H9 (cell line): ENCODE measurements at regions not wholly inside any gene's neighbourhood (a gene's known extent, or its start where the extent isn't known, plus 50 kb on each side); places are given as distances from the start of the nearest gene placed in this dataset.

ENCODE experiments used
- DNase-seq: peaks from one replicate; pipeline ENCODE4 v3.0.0-alpha.2; 2017
- H2AFZ ChIP-seq: one replicate; pipeline ENCODE4 v1.6.1; 2013; ENCODE audit warnings: mild to moderate bottlenecking, low read length, control low read depth, moderate library complexity
- H2AK5ac ChIP-seq: 2 replicates; pipeline ENCODE4 v1.6.1; 2013; ENCODE audit warnings: low read length, control low read depth, mixed read lengths; ENCODE audit not compliant: insufficient read length
- H2BK120ac ChIP-seq: one replicate; pipeline ENCODE4 v1.6.1; 2013; ENCODE audit warnings: low read depth, mild to moderate bottlenecking, low read length, control low read depth, inconsistent platforms; ENCODE audit not compliant: poor library complexity, severe bottlenecking
- H2BK12ac ChIP-seq: 2 replicates; pipeline ENCODE4 v1.6.1; 2013; ENCODE audit warnings: low read length, control low read depth, mixed read lengths, low read depth; ENCODE audit not compliant: insufficient read length
- H2BK15ac ChIP-seq: 2 replicates; pipeline ENCODE4 v1.6.1; 2013; ENCODE audit warnings: low read depth, low read length, control low read depth
- H2BK20ac ChIP-seq: one replicate; pipeline ENCODE4 v1.6.1; 2013; ENCODE audit warnings: low read depth, mild to moderate bottlenecking, low read length, control low read depth, inconsistent platforms; ENCODE audit not compliant: poor library complexity, severe bottlenecking
- H2BK5ac ChIP-seq: 2 replicates; pipeline ENCODE4 v1.6.1; 2013; ENCODE audit warnings: low read length, control low read depth, mixed read lengths; ENCODE audit not compliant: insufficient read length
- H3K14ac ChIP-seq: 2 replicates; pipeline ENCODE4 v1.6.1; 2013; ENCODE audit warnings: low read length, control low read depth; ENCODE audit not compliant: insufficient read depth
- H3K18ac ChIP-seq: 2 replicates; pipeline ENCODE4 v1.6.1; 2013; ENCODE audit warnings: low read depth, mild to moderate bottlenecking, mixed read lengths, low read length, control low read depth; ENCODE audit not compliant: insufficient read length
- H3K23ac ChIP-seq: 2 replicates; pipeline ENCODE4 v1.6.1; 2013; ENCODE audit warnings: low read length, control low read depth, mixed read lengths, low read depth; ENCODE audit not compliant: insufficient read length
- H3K23me2 ChIP-seq: 2 replicates; pipeline ENCODE4 v1.6.1; 2013; ENCODE audit warnings: low read depth, mild to moderate bottlenecking, mixed read lengths, low read length, control low read depth; ENCODE audit not compliant: insufficient read length, poor library complexity, severe bottlenecking
- H3K27ac ChIP-seq: 2 replicates; pipeline ENCODE4 v1.5.1; 2013; ENCODE audit warnings: low read length, control low read depth, mixed read lengths, low read depth; ENCODE audit not compliant: insufficient read length
- H3K27me3 ChIP-seq: 2 replicates; pipeline ENCODE4 v1.6.1; 2013; ENCODE audit warnings: low read length, control low read depth, inconsistent platforms; ENCODE audit not compliant: insufficient read depth
- H3K4ac ChIP-seq: 2 replicates; pipeline ENCODE4 v1.6.1; 2013; ENCODE audit warnings: low read depth, mild to moderate bottlenecking, control low read depth, inconsistent platforms, low read length, moderate library complexity
- H3K4me1 ChIP-seq: 2 replicates; pipeline ENCODE4 v1.6.1; 2013; ENCODE audit warnings: low read length, control low read depth, inconsistent platforms; ENCODE audit not compliant: insufficient read depth
- H3K4me2 ChIP-seq: 2 replicates; pipeline ENCODE4 v1.6.1; 2013; ENCODE audit warnings: low read length, control low read depth, mixed read lengths; ENCODE audit not compliant: insufficient read length, insufficient read depth
- H3K56ac ChIP-seq: 2 replicates; pipeline ENCODE4 v1.6.1; 2013; ENCODE audit warnings: low read depth, mild to moderate bottlenecking, mixed read lengths, low read length, control low read depth; ENCODE audit not compliant: insufficient read length
- H3K79me1 ChIP-seq: 2 replicates; pipeline ENCODE4 v1.6.1; 2013; ENCODE audit warnings: low read depth, mild to moderate bottlenecking, moderate library complexity, low read length, control low read depth, inconsistent platforms; ENCODE audit not compliant: insufficient read depth, poor library complexity, severe bottlenecking
- H3K79me2 ChIP-seq: 2 replicates; pipeline ENCODE4 v1.6.1; 2013; ENCODE audit warnings: low read length, control low read depth, inconsistent platforms; ENCODE audit not compliant: insufficient read depth
- H3K9ac ChIP-seq: 2 replicates; pipeline ENCODE4 v1.6.1; 2013; ENCODE audit warnings: low read length, control low read depth, mixed read lengths; ENCODE audit not compliant: insufficient read length; ENCODE audit errors: extremely low read depth
- H3K9me3 ChIP-seq: one replicate; pipeline ENCODE4 v1.6.1; 2013; ENCODE audit warnings: low read depth, low read length, inconsistent platforms; ENCODE audit not compliant: control insufficient read depth
- H3T11ph ChIP-seq: one replicate; pipeline ENCODE4 v1.6.1; 2013; ENCODE audit warnings: mild to moderate bottlenecking, low read length, control low read depth, inconsistent platforms
- H4K20me1 ChIP-seq: one replicate; pipeline ENCODE4 v1.6.1; 2013; ENCODE audit not compliant: control insufficient read depth, insufficient read length, insufficient read depth
- H4K5ac ChIP-seq: 2 replicates; pipeline ENCODE4 v1.6.1; 2013; ENCODE audit warnings: low read depth, mild to moderate bottlenecking, mixed read lengths, low read length, control low read depth; ENCODE audit not compliant: insufficient read length
- H4K8ac ChIP-seq: replicated peaks from 2 replicates; pipeline ENCODE4 v1.6.1; 2013; ENCODE audit warnings: low read length, control low read depth, mixed read lengths, low read depth; ENCODE audit not compliant: insufficient read length
- H4K91ac ChIP-seq: 2 replicates; pipeline ENCODE4 v1.6.1; 2013; ENCODE audit warnings: low read depth, mild to moderate bottlenecking, moderate library complexity, mixed read lengths, low read length, control low read depth; ENCODE audit not compliant: insufficient read length
- H3K27ac Mint-ChIP-seq, 3 experiments: 2 replicates in 2 of 3; 3 replicates in 1 of 3; pipeline ENCODE4 v1.8.0; 2020 to 2021; ENCODE audit warnings: mixed read lengths in 3 of 3, mild to moderate bottlenecking in 1 of 3, moderate library complexity in 1 of 3
- H3K27me3 Mint-ChIP-seq: 2 replicates; pipeline ENCODE4 v1.8.0; 2021; ENCODE audit warnings: low read depth, mild to moderate bottlenecking, moderate library complexity, mixed read lengths
- H3K36me3 Mint-ChIP-seq, 3 experiments: 2 replicates in 2 of 3; 3 replicates in 1 of 3; pipeline ENCODE4 v1.8.0; 2020 to 2021; ENCODE audit warnings: low read depth in 3 of 3, mixed read lengths in 3 of 3; ENCODE audit not compliant: insufficient read depth in 1 of 3
- H3K4me1 Mint-ChIP-seq, 2 experiments: 2 replicates each; pipeline ENCODE4 v1.8.0; 2020; ENCODE audit warnings: mixed read lengths in 2 of 2
- H3K4me3 Mint-ChIP-seq, 2 experiments: 2 replicates in 1 of 2; 3 replicates in 1 of 2; pipeline ENCODE4 v1.8.0; 2020 to 2021; ENCODE audit warnings: mild to moderate bottlenecking in 2 of 2, mixed read lengths in 2 of 2, moderate library complexity in 1 of 2
- H3K9me3 Mint-ChIP-seq, 2 experiments: 2 replicates in 1 of 2; 3 replicates in 1 of 2; pipeline ENCODE4 v1.8.0; 2020; ENCODE audit warnings: mild to moderate bottlenecking in 2 of 2, mixed read lengths in 2 of 2, moderate library complexity in 1 of 2
- TF ChIP-seq, protein P1 (sequence below): fragments of 200-600 bp; sonication (generic); conservative IDR thresholded peaks from 3 replicates; pipeline ENCODE4 v1.8.0; 2021; ENCODE audit warnings: antibody characterized with exemption, mild to moderate bottlenecking

DNA sequence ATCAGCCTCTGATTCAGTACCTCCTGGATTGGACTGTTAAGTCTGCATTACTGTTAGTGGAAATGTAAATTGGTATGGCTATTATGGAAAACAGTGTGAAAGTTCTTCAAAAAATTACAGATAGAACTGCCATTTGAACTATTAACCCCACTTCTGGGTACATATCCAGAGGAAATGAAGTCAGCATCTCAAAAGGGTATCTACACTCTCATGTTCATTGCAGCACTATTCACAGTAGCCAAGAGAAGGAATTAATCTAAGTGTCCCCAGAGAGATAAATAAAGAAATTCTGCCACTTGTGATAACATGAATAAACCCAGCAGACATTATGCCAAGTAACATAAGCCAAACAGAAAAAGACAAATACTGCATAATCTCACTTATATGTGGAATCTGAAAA is 676.0 kb downstream of the PLA2G4A start:
- Mint-ChIP-seq H3K9me3 (no peaks in the 10 kb centered on the region), H3K36me3 (no peaks in the 10 kb centered on the region), H3K4me3 (no peak overlapping the region), H3K27me3 (no peaks in the 10 kb centered on the region), H3K4me1 (no peaks in the 10 kb centered on the region), H3K27ac (no peak overlapping the region)
- Histone ChIP-seq H4K5ac (no peak overlapping the region), H3K79me2 (no peaks in the 10 kb centered on the region), H3K56ac (no peak overlapping the region), H3K9ac (no peak overlapping the region), H3K18ac (no peak overlapping the region), H2BK5ac (no peak overlapping the region), H3K23ac (no peak overlapping the region), H2BK15ac (no peak overlapping the region), H3T11ph (no peak overlapping the region), H3K27me3 (no peaks in the 10 kb centered on the region), H3K4me1 (no peaks in the 10 kb centered on the region), H2BK12ac (no peak overlapping the region), H3K4me2 (no peak overlapping the region), H2BK120ac (no peak overlapping the region), H2AK5ac (no peak overlapping the region), H4K91ac (no peak overlapping the region), H3K23me2 (no peaks in the 10 kb centered on the region), H3K9me3 (no peaks in the 10 kb centered on the region), H3K27ac (no peak overlapping the region), H4K20me1 (no peaks in the 10 kb centered on the region), H4K8ac (no peak overlapping the region), H3K14ac (no peak overlapping the region), H2AFZ (no peak overlapping the region), H3K79me1 (no peaks in the 10 kb centered on the region), H2BK20ac (no peak overlapping the region), H3K4ac (no peak overlapping the region)
- TF ChIP-seq, protein P1, sequence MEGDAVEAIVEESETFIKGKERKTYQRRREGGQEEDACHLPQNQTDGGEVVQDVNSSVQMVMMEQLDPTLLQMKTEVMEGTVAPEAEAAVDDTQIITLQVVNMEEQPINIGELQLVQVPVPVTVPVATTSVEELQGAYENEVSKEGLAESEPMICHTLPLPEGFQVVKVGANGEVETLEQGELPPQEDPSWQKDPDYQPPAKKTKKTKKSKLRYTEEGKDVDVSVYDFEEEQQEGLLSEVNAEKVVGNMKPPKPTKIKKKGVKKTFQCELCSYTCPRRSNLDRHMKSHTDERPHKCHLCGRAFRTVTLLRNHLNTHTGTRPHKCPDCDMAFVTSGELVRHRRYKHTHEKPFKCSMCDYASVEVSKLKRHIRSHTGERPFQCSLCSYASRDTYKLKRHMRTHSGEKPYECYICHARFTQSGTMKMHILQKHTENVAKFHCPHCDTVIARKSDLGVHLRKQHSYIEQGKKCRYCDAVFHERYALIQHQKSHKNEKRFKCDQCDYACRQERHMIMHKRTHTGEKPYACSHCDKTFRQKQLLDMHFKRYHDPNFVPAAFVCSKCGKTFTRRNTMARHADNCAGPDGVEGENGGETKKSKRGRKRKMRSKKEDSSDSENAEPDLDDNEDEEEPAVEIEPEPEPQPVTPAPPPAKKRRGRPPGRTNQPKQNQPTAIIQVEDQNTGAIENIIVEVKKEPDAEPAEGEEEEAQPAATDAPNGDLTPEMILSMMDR, result no peak
- no peak for DNase-seq
